GM12891 (cell line): ENCODE measurements at regions not wholly inside any gene's neighbourhood (a gene's known extent, or its start where the extent isn't known, plus 50 kb on each side); places are given as distances from the start of the nearest gene placed in this dataset.

Experiments
- DNase-seq: peaks from one replicate; pipeline ENCODE4 v3.0.0; 2011; ENCODE audit warnings: low spot score; ENCODE audit not compliant: insufficient read length
- FAIRE-seq: peaks from 2 replicates; lab custom pipeline; 2011; peaks lifted over from hg19 to GRCh38; lab: Jason Lieb, UNC
- PAX5 ChIP-seq: IDR thresholded peaks from 2 replicates; pipeline ENCODE4 v1.6.1; 2011; ENCODE audit warnings: low read length, moderate library complexity, mild to moderate bottlenecking; ENCODE audit not compliant: insufficient read depth, severe bottlenecking
- POLR2A ChIP-seq: IDR thresholded peaks from 2 replicates; pipeline ENCODE4 v1.6.1; 2011; ENCODE audit warnings: low read depth, low read length, control low read depth
- POLR2AphosphoS5 ChIP-seq: IDR thresholded peaks from 2 replicates; pipeline ENCODE4 v1.6.1; 2011; ENCODE audit warnings: low read depth, low read length, control low read depth
- POU2F2 ChIP-seq: IDR thresholded peaks from 2 replicates; pipeline ENCODE4 v1.6.1; 2011; ENCODE audit warnings: low read depth, mild to moderate bottlenecking, control low read depth, low read length, moderate library complexity
- SPI1 ChIP-seq: IDR thresholded peaks from 2 replicates; pipeline ENCODE4 v1.6.1; 2011; ENCODE audit warnings: low read depth, low read length, control low read depth
- TAF1 ChIP-seq: IDR thresholded peaks from 2 replicates; pipeline ENCODE4 v1.6.1; 2011; ENCODE audit warnings: low read depth, low read length, control low read depth

DNA sequence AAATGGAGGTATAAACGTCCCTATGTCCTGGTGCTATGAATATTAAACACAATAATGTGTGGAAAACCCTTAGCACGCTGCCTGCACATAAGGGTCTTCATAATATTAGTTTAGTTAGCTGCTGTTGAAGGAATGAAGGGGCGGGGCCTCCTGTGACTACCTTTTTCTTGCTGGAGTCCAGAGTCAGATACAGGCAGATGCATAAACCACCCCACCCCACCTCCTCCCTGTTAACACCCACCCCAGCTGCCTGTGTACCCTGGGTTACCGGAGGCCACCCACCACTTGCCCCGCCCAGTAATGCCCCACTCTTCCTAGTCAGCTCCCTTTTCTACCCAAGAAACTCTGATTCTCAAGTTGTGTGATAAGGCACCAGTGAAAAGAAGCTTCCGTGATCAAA lies 158.4 kb downstream of the EN1 start:
- no peak for TF ChIP-seq POLR2AphosphoS5
- no peak for TF ChIP-seq TAF1
- no peak for TF ChIP-seq PAX5
- no peak for TF ChIP-seq POLR2A
- TF ChIP-seq POU2F2 = no peak
- no peak for TF ChIP-seq SPI1
- DNase-seq = no peak
- no peak for FAIRE-seq

DNA sequence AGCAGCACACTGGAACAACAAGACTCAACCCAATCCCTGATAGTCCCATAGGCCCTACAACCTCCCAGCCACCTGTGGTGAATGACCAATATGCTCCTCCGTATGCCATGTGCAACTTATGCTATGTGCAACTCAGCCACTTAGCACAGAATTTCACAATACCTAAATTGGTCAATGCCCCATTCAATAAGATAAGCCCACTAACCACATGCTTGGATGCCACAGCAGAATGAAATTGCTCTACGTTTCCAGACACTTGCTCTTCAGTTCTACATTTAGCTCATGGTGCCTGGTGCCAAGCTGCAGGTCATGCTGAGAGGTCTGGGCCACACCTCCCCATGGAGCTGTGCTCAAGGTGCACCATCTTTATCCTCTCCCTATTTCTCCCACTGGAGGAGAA lies 159.8 kb downstream of the EN1 start:
- DNase-seq (no peak), FAIRE-seq (no peak)
- no peak for TF ChIP-seq TAF1
- no peak for TF ChIP-seq POLR2AphosphoS5
- TF ChIP-seq POU2F2 = no peak
- no peak for TF ChIP-seq POLR2A

- FAIRE-seq (no peak), DNase-seq (no peak)
- TF ChIP-seq TAF1 (no peak), PAX5 (no peak), SPI1 (no peak), POLR2AphosphoS5 (no peak), POU2F2 (no peak), POLR2A (no peak)
These were observed 160.3 kb downstream of the EN1 start for GRCh38 chr2:118687192-118687591.

DNA sequence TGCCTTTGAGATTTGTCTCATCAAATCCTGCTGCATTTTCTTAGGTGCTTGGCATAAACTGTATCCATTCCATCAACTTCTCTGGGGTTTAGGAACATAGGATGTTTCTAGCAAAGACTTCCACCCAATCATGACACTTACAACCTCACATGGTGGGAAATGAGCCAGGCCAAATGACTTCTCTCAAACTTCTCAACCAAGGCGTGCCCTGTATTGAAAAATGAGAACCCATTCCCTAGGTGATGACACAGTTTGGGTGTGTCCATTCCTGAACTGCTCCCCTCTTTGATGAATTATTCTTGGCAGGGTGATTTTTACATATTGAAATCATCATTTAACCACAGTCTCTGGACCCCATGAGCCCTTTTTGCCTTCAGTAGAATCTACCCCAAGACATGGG lies 161.1 kb downstream of the EN1 start:
- FAIRE-seq (no peak), DNase-seq (no peak)
- TF ChIP-seq PAX5 (no peak), SPI1 (no peak), POU2F2 (no peak), TAF1 (no peak), POLR2AphosphoS5 (no peak), POLR2A (no peak)

DNA sequence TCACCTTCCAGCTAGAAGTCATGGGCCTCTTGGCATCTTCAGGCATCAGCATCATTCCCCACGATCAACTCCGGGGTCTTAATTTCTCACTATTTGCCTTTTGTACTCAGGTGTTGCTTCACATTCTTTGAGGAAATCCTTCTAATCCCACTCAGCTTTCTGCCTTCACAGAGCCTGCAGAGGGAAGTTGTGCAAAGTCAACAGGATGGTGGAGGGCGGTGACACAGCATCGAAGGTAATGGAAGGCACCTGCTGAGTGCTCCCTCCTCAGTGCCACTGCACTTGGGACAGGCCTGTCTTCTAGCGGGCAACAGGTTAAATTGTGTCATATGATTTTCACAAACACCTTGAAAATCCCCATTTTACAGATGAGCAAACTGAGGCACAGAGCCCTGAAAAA lies 164.0 kb downstream of the EN1 start:
- TF ChIP-seq POLR2A (no peak), SPI1 (no peak), POU2F2 (no peak), PAX5 (no peak), TAF1 (no peak), POLR2AphosphoS5 (no peak)
- DNase-seq = no peak
- no peak for FAIRE-seq

GRCh38 chr2:118678985-118679384 lies 168.5 kb downstream of the EN1 start:
- FAIRE-seq (no peak), DNase-seq (no peak)
- no peak for TF ChIP-seq POLR2A
- no peak for TF ChIP-seq PAX5
- no peak for TF ChIP-seq SPI1

- no peak for FAIRE-seq
- DNase-seq = no peak
- TF ChIP-seq POU2F2 (no peak), PAX5 (no peak)
These were observed 169.9 kb downstream of the EN1 start for GRCh38 chr2:118677546-118677945.

GRCh38 chr2:118675531-118675930 lies 171.9 kb downstream of the EN1 start:
- FAIRE-seq (no peak), DNase-seq (no peak)
- no peak for TF ChIP-seq POLR2AphosphoS5
- TF ChIP-seq PAX5 = no peak
- TF ChIP-seq POLR2A = no peak
- no peak for TF ChIP-seq SPI1
- no peak for TF ChIP-seq POU2F2
- no peak for TF ChIP-seq TAF1

DNA sequence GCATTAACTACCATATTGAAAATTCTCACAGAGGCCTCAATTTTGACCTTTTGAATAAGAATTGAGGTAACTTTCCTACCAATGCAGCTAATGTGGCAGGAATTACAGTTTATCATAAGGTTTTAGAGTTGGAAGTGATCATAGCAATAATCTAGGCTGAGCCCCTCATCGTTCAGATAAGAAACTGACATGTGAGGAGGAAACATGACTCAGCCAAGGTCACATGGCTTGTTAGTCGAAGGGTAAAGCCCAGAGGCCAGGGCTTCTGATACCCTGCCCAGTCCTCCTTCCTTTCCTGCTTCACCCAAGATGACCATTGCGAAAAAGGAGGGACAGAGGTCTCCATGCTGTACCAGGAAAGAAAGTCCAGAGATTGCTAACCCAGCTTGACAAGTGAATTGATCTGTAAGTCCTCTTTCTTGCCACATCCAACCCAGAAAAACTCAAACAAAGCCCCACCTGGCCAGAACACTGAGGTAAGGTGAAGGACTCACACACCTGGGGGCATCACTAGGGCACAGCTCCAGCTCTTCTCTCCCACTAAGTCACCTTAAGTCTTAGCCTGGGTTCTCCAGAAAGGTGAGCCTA lies 174.8 kb downstream of the EN1 start:
- TF ChIP-seq POLR2AphosphoS5 (no peak), POLR2A (no peak), POU2F2 (no peak), SPI1 (no peak), PAX5 (no peak), TAF1 (no peak)
- no peak for DNase-seq
- FAIRE-seq = no peak

- DNase-seq = no peak
- TF ChIP-seq TAF1 (no peak), POLR2A (no peak), POLR2AphosphoS5 (no peak), SPI1 (no peak), PAX5 (no peak), POU2F2 (no peak)
- FAIRE-seq = no peak
These were observed 175.6 kb downstream of the EN1 start for GRCh38 chr2:118671701-118672454.

DNA sequence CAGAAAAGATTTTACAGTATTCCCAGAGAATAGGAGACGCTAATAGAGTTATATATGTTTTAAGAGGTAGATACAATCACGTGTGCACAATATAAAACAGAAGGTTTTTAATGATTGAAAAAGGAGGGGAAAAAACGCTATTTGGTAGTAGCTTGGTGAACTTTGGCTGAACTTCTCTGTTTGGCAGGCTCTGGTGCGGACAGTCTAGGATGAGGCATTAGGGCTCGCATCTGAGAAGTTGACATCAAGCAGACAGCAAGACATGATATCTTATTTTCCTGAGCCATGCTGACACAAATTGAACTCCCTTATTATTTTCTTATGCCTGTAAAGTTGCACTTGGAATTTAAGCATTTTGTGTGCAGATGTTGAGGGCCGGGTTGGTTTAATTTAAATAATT lies 176.6 kb downstream of the EN1 start:
- FAIRE-seq (no peak), DNase-seq (no peak)
- TF ChIP-seq POLR2AphosphoS5 (no peak), SPI1 (no peak), TAF1 (no peak), POLR2A (no peak), PAX5 (no peak), POU2F2 (no peak)
